ENCODE measurements at regions not wholly inside any gene's neighbourhood (a gene's known extent, or its start where the extent isn't known, plus 50 kb on each side); places are given as distances from the start of the nearest gene placed in this dataset.

- Histone ChIP-seq H3K27ac (ENCODE audit: insufficient read depth, low read depth, low read length) (no peak overlapping the region), H3K9me3 (replicated peaks; ENCODE audit: control insufficient read depth, insufficient read depth, low read length) (no peaks in the 10 kb centered on the region), H4K20me1 (replicated peaks; ENCODE audit: control insufficient read depth, extremely low read depth, insufficient read depth, low read length) (no peaks in the 10 kb centered on the region), H3K4me3 (replicated peaks in 1 of 3; ENCODE audit: insufficient read depth in 1 of 3, low read depth in 1 of 3, low read length in 3 of 3) (no peak overlapping the region), H3K79me2 (ENCODE audit: control insufficient read depth, insufficient read depth, low read length) (no peaks in the 10 kb centered on the region), H3K36me3 (ENCODE audit: control insufficient read depth in 2 of 2, extremely low read depth in 1 of 2, insufficient read depth in 2 of 2, low read length in 2 of 2) (no peaks in the 10 kb centered on the region), H3K9me1 (replicated peaks; ENCODE audit: control insufficient read depth, extremely low read depth, insufficient read depth, low read length) (no peaks in the 10 kb centered on the region), H3K9ac (replicated peaks; ENCODE audit: extremely low read depth, insufficient read depth, low read length) (no peak overlapping the region), H3K4me2 (ENCODE audit: insufficient read depth, low read length) (no peak overlapping the region), H2AFZ (ENCODE audit: low read depth, low read length) (no peak overlapping the region), H3K4me1 (ENCODE audit: control insufficient read depth, extremely low read depth, insufficient read depth, low read length) (no peaks in the 10 kb centered on the region), H3K27me3 (ENCODE audit: control insufficient read depth in 2 of 2, insufficient read depth in 2 of 2, low read length in 2 of 2) (peaks cover 9 to 14% of the 10 kb centered on the region in 2 experiments)
- FAIRE-seq (no peak), DNase-seq (ENCODE audit: low read depth, low spot score) (no peak)
- TF ChIP-seq JUN (IDR thresholded peaks at IDR 0.05; ENCODE audit: borderline replicate concordance, insufficient read depth, insufficient read length, low read depth): no peak
- no peak for TF ChIP-seq GATA2 (IDR thresholded peaks at IDR 0.05; ENCODE audit: insufficient read depth, insufficient read length, low read depth, low read length)
- TF ChIP-seq POLR2AphosphoS5 (IDR thresholded peaks at IDR 0.05; ENCODE audit: insufficient read depth, low read depth, low read length): no peak
- TF ChIP-seq FOS (IDR thresholded peaks at IDR 0.05; ENCODE audit: borderline replicate concordance, insufficient read depth, low read length): no peak
- TF ChIP-seq MYC (IDR thresholded peaks at IDR 0.05; ENCODE audit: low read depth, low read length): no peak
- no peak for TF ChIP-seq POLR2A (IDR thresholded peaks at IDR 0.05; ENCODE audit: low read depth, low read length)
- TF ChIP-seq CTCF (IDR thresholded peaks at IDR 0.05; ENCODE audit: extremely low read depth in 1 of 2, insufficient read depth in 1 of 2, low read depth in 1 of 2, low read length in 2 of 2): no peak
- TF ChIP-seq EZH2 (IDR thresholded peaks at IDR 0.05; ENCODE audit: borderline replicate concordance, low read depth, low read length, severe bottlenecking): no peak
- TF ChIP-seq MAX (IDR thresholded peaks at IDR 0.05; ENCODE audit: insufficient read depth, insufficient read length): no peak
- ChIA-PET POLR2A (no interaction called here), CTCF (interaction anchor here (0.9 kb wide), 1 partner anchor 14 kb away, joined by 3 read pairs; no protein-coding TSS in a partner anchor)
- dilution Hi-C loops (cut with MboI; ENCODE audit: extremely low pct_ligation_motif_present, low sequenced_read_pairs): no loop called here
- intact Hi-C loops (cut with micrococcal nuclease): no loop called here
- BruUV-seq (replicated peaks): no TSS peak
Observed at GRCh38 chr5:74224331-74224730, 416.2 kb downstream of the ENC1 start.

All from endothelial cell of umbilical vein (primary cell).